ENCODE measurements at regions not wholly inside any gene's neighbourhood (a gene's known extent, or its start where the extent isn't known, plus 50 kb on each side); places are given as distances from the start of the nearest gene placed in this dataset.

GRCh38 chr11:127136438-127136837 lies 135.9 kb upstream of the KIRREL3 start:
- Mint-ChIP-seq H3K4me1 (no peaks in the 10 kb centered on the region), H3K27me3 (no peaks in the 10 kb centered on the region), H3K4me3 (no peak overlapping the region), H3K9me3 (ENCODE audit: insufficient read depth) (no peaks in the 10 kb centered on the region), H3K27ac (no peak overlapping the region)
- Histone ChIP-seq H3K36me3 (replicated peaks in 1 of 2; ENCODE audit: control extremely low read depth in 1 of 2, control insufficient read depth in 1 of 2, extremely low read depth in 1 of 2, insufficient read depth in 2 of 2, low read length in 1 of 2) (no peaks in the 10 kb centered on the region), H2AFZ (ENCODE audit: insufficient read depth, low read depth, low read length, poor library complexity, severe bottlenecking) (no peak overlapping the region), H3K4me2 (replicated peaks; ENCODE audit: low read depth, low read length, poor library complexity, severe bottlenecking) (no peak overlapping the region), H4K20me1 (ENCODE audit: control insufficient read depth, insufficient read depth, low read length, poor library complexity, severe bottlenecking) (no peaks in the 10 kb centered on the region), H3K79me2 (ENCODE audit: control insufficient read depth, insufficient read depth, low read length) (no peaks in the 10 kb centered on the region), H3K27me3 (replicated peaks in 1 of 4; ENCODE audit: control extremely low read depth in 1 of 4, control insufficient read depth in 3 of 4, insufficient read depth in 4 of 4, low read length in 3 of 4) (no peaks in the 10 kb centered on the region), H3K9ac (ENCODE audit: low read length) (no peak overlapping the region), H3K9me3 (ENCODE audit: control extremely low read depth in 1 of 3, control insufficient read depth in 2 of 3, insufficient read depth in 1 of 3, low read length in 2 of 3) (no peaks in the 10 kb centered on the region), H3K27ac (ENCODE audit: low read length in 2 of 2) (no peak overlapping the region), H3K4me1 (ENCODE audit: control insufficient read depth in 2 of 2, insufficient read depth in 2 of 2, low read length in 2 of 2) (no peaks in the 10 kb centered on the region), H3K4me3 (ENCODE audit: control extremely low read depth in 1 of 5, extremely low read depth in 1 of 5, insufficient read depth in 1 of 5, low read depth in 2 of 5, low read length in 4 of 5) (no peak overlapping the region)
- DNase-seq (no peak), ATAC-seq (ENCODE audit: low read depth) (no peak)
- 75% methylated on average over 4 of the region's 6 CpGs for WGBS (ENCODE audit: insufficient coverage)
- intact Hi-C loops (cut with micrococcal nuclease) = no loop called here
- ChIA-PET POLR2A (no interaction called here), CTCF (no interaction called here)
- TF ChIP-seq, protein P1, sequence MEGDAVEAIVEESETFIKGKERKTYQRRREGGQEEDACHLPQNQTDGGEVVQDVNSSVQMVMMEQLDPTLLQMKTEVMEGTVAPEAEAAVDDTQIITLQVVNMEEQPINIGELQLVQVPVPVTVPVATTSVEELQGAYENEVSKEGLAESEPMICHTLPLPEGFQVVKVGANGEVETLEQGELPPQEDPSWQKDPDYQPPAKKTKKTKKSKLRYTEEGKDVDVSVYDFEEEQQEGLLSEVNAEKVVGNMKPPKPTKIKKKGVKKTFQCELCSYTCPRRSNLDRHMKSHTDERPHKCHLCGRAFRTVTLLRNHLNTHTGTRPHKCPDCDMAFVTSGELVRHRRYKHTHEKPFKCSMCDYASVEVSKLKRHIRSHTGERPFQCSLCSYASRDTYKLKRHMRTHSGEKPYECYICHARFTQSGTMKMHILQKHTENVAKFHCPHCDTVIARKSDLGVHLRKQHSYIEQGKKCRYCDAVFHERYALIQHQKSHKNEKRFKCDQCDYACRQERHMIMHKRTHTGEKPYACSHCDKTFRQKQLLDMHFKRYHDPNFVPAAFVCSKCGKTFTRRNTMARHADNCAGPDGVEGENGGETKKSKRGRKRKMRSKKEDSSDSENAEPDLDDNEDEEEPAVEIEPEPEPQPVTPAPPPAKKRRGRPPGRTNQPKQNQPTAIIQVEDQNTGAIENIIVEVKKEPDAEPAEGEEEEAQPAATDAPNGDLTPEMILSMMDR (IDR thresholded peaks at IDR 0.05) = no peak
- TF ChIP-seq EZH2 (IDR thresholded peaks at IDR 0.05; ENCODE audit: borderline replicate concordance, insufficient read depth, low read depth, low read length, poor library complexity, severe bottlenecking) = no peak

- Histone ChIP-seq H3K4me2 (replicated peaks; ENCODE audit: low read depth, low read length, poor library complexity, severe bottlenecking) (no peak overlapping the region), H3K27ac (ENCODE audit: low read length in 2 of 2) (no peak overlapping the region), H3K9me3 (ENCODE audit: control extremely low read depth in 1 of 3, control insufficient read depth in 2 of 3, insufficient read depth in 1 of 3, low read length in 2 of 3) (no peaks in the 10 kb centered on the region), H4K20me1 (ENCODE audit: control insufficient read depth, insufficient read depth, low read length, poor library complexity, severe bottlenecking) (no peaks in the 10 kb centered on the region), H3K36me3 (replicated peaks in 1 of 2; ENCODE audit: control extremely low read depth in 1 of 2, control insufficient read depth in 1 of 2, extremely low read depth in 1 of 2, insufficient read depth in 2 of 2, low read length in 1 of 2) (no peaks in the 10 kb centered on the region), H3K4me1 (ENCODE audit: control insufficient read depth in 2 of 2, insufficient read depth in 2 of 2, low read length in 2 of 2) (no peaks in the 10 kb centered on the region), H3K9ac (ENCODE audit: low read length) (no peak overlapping the region), H3K4me3 (ENCODE audit: control extremely low read depth in 1 of 5, extremely low read depth in 1 of 5, insufficient read depth in 1 of 5, low read depth in 2 of 5, low read length in 4 of 5) (no peak overlapping the region), H3K79me2 (ENCODE audit: control insufficient read depth, insufficient read depth, low read length) (no peaks in the 10 kb centered on the region), H3K27me3 (replicated peaks in 1 of 4; ENCODE audit: control extremely low read depth in 1 of 4, control insufficient read depth in 3 of 4, insufficient read depth in 4 of 4, low read length in 3 of 4) (no peaks in the 10 kb centered on the region), H2AFZ (ENCODE audit: insufficient read depth, low read depth, low read length, poor library complexity, severe bottlenecking) (no peak overlapping the region)
- Mint-ChIP-seq H3K27ac (no peak overlapping the region), H3K27me3 (no peaks in the 10 kb centered on the region), H3K4me1 (no peaks in the 10 kb centered on the region), H3K9me3 (ENCODE audit: insufficient read depth) (no peaks in the 10 kb centered on the region), H3K4me3 (no peak overlapping the region)
- no peak for TF ChIP-seq EZH2 (IDR thresholded peaks at IDR 0.05; ENCODE audit: borderline replicate concordance, insufficient read depth, low read depth, low read length, poor library complexity, severe bottlenecking)
- TF ChIP-seq, protein P1 (IDR thresholded peaks at IDR 0.05) = no peak
- intact Hi-C loops (cut with micrococcal nuclease) = no loop called here
- no CpG with 5 or more reads among the region's 3 CpGs for WGBS (ENCODE audit: insufficient coverage)
- no peak for ATAC-seq (ENCODE audit: low read depth)
- CTCF ChIA-PET = no interaction called here
- POLR2A ChIA-PET = no interaction called here
- DNase-seq = no peak
These were observed 134.7 kb upstream of the KIRREL3 start for GRCh38 chr11:127135256-127135655.

All from B cell (primary cell).